ENCODE measurements at regions not wholly inside any gene's neighbourhood (a gene's known extent, or its start where the extent isn't known, plus 50 kb on each side); places are given as distances from the start of the nearest gene placed in this dataset.

- peak in 2 of 5 donors; percentile 18 to 47 for DNase-seq
- H3K9ac ChIP-seq (ENCODE audit: low read length in 3 of 3), result no peak overlapping the region
- FAIRE-seq, result no peak
- TF ChIP-seq, protein P1, sequence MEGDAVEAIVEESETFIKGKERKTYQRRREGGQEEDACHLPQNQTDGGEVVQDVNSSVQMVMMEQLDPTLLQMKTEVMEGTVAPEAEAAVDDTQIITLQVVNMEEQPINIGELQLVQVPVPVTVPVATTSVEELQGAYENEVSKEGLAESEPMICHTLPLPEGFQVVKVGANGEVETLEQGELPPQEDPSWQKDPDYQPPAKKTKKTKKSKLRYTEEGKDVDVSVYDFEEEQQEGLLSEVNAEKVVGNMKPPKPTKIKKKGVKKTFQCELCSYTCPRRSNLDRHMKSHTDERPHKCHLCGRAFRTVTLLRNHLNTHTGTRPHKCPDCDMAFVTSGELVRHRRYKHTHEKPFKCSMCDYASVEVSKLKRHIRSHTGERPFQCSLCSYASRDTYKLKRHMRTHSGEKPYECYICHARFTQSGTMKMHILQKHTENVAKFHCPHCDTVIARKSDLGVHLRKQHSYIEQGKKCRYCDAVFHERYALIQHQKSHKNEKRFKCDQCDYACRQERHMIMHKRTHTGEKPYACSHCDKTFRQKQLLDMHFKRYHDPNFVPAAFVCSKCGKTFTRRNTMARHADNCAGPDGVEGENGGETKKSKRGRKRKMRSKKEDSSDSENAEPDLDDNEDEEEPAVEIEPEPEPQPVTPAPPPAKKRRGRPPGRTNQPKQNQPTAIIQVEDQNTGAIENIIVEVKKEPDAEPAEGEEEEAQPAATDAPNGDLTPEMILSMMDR (IDR thresholded peaks at IDR 0.05; ENCODE audit: borderline replicate concordance, extremely low read depth, insufficient read depth), result no peak
- H3K4me1 ChIP-seq (ENCODE audit: control insufficient read depth in 2 of 3, insufficient read depth in 2 of 3, low read depth in 1 of 3, low read length in 3 of 3), result peaks cover 0 to 5% (median 0%) of the 10 kb centered on the region in 3 donors
- H3K27me3 ChIP-seq (ENCODE audit: control insufficient read depth, insufficient read depth, low read length), result no peaks in the 10 kb centered on the region
- H3K4me3 ChIP-seq (ENCODE audit: low read length in 3 of 3), result no peak overlapping the region
- no peaks in the 10 kb centered on the region for H3K9me3 ChIP-seq (ENCODE audit: control insufficient read depth in 2 of 3, insufficient read depth in 1 of 3, low read length in 3 of 3)
- intact Hi-C loops (cut with DNase I), result no loop called here
- H3K36me3 ChIP-seq (ENCODE audit: control insufficient read depth in 2 of 3, insufficient read depth in 3 of 3, low read length in 3 of 3), result no peaks in the 10 kb centered on the region
- no peak overlapping the region for H3K27ac ChIP-seq (ENCODE audit: low read depth in 2 of 2, low read length in 2 of 2)
Observed at GRCh38 chr5:92560698-92561401, 1020.2 kb downstream of the NR2F1-AS1 start.

- Histone ChIP-seq H3K4me1 (ENCODE audit: control insufficient read depth in 2 of 3, insufficient read depth in 2 of 3, low read depth in 1 of 3, low read length in 3 of 3) (peaks cover 0 to 5% (median 0%) of the 10 kb centered on the region in 3 donors), H3K9ac (ENCODE audit: low read length in 3 of 3) (no peak overlapping the region), H3K9me3 (ENCODE audit: control insufficient read depth in 2 of 3, insufficient read depth in 1 of 3, low read length in 3 of 3) (no peaks in the 10 kb centered on the region), H3K27ac (ENCODE audit: low read depth in 2 of 2, low read length in 2 of 2) (no peak overlapping the region), H3K36me3 (ENCODE audit: control insufficient read depth in 2 of 3, insufficient read depth in 3 of 3, low read length in 3 of 3) (no peaks in the 10 kb centered on the region), H3K27me3 (ENCODE audit: control insufficient read depth, insufficient read depth, low read length) (no peaks in the 10 kb centered on the region), H3K4me3 (ENCODE audit: low read length in 3 of 3) (no peak overlapping the region)
- TF ChIP-seq, protein P1 (IDR thresholded peaks at IDR 0.05; ENCODE audit: borderline replicate concordance, extremely low read depth, insufficient read depth), result peak; percentile 7
- FAIRE-seq (no peak), DNase-seq (peak in 1 of 5 donors; percentile 68)
- intact Hi-C loops (cut with DNase I), result no loop called here
Observed at GRCh38 chr5:92559781-92560180, 1021.2 kb downstream of the NR2F1-AS1 start.

GRCh38 chr5:92559331-92559730, 1021.7 kb downstream of the NR2F1-AS1 start:
- FAIRE-seq (no peak), DNase-seq (no peak)
- H3K36me3 ChIP-seq (ENCODE audit: control insufficient read depth in 2 of 3, insufficient read depth in 3 of 3, low read length in 3 of 3), result no peaks in the 10 kb centered on the region
- H3K9ac ChIP-seq (ENCODE audit: low read length in 3 of 3), result no peak overlapping the region
- H3K9me3 ChIP-seq (ENCODE audit: control insufficient read depth in 2 of 3, insufficient read depth in 1 of 3, low read length in 3 of 3), result no peaks in the 10 kb centered on the region
- TF ChIP-seq, protein P1 (IDR thresholded peaks at IDR 0.05; ENCODE audit: borderline replicate concordance, extremely low read depth, insufficient read depth), result no peak
- H3K4me1 ChIP-seq (ENCODE audit: control insufficient read depth in 2 of 3, insufficient read depth in 2 of 3, low read depth in 1 of 3, low read length in 3 of 3), result peaks cover 0 to 5% (median 0%) of the 10 kb centered on the region in 3 donors
- H3K27ac ChIP-seq (ENCODE audit: low read depth in 2 of 2, low read length in 2 of 2), result no peak overlapping the region
- no peaks in the 10 kb centered on the region for H3K27me3 ChIP-seq (ENCODE audit: control insufficient read depth, insufficient read depth, low read length)
- no peak overlapping the region for H3K4me3 ChIP-seq (ENCODE audit: low read length in 3 of 3)
- intact Hi-C loops (cut with DNase I), result no loop called here
